Prostate gland (tissue), 2 donors: ENCODE measurements at regions not wholly inside any gene's neighbourhood (a gene's known extent, or its start where the extent isn't known, plus 50 kb on each side); places are given as distances from the start of the nearest gene placed in this dataset.
A peak's percentile ranks its signal among the peaks of the same experiment; 100 is the strongest.

Source experiments
- DNase-seq: peaks from one replicate; pipeline ENCODE4 v3.0.0-alpha.2; 2019; ENCODE audit warnings: low spot score
- H3K27ac ChIP-seq, 2 donors: fragments of 200-600 bp; sonication (generic); 2 replicates each; pipeline ENCODE4 v1.5.1; 2017 to 2019
- H3K27me3 ChIP-seq: fragments of 200-600 bp; sonication (generic); replicated peaks from 2 replicates; pipeline ENCODE4 v1.5.1; 2019; ENCODE audit not compliant: insufficient read depth
- H3K36me3 ChIP-seq, 2 donors: fragments of 200-600 bp; sonication (generic); 1 replicate in 1 of 2; 2 replicates in 1 of 2; pipeline versions ENCODE4 v1.5.1 to v1.8.1; 2017 to 2019
- H3K4me1 ChIP-seq: fragments of 200-600 bp; sonication (generic); replicated peaks from 2 replicates; pipeline ENCODE4 v1.5.1; 2019
- H3K4me3 ChIP-seq, 2 donors: fragments of 200-600 bp; sonication (generic); 2 replicates each; pipeline ENCODE4 v1.5.1; 2017 to 2019
- H3K9me3 ChIP-seq: fragments of 200-600 bp; sonication (generic); 2 replicates; pipeline ENCODE4 v1.5.1; 2017
- CTCF ChIP-seq, 4 experiments: fragments of 200-600 bp in 2 of 4; fragments of 450-650 bp in 2 of 4; sonication (generic) in 2 of 4; IDR thresholded peaks; 1 replicate in 3 of 4; 2 replicates in 1 of 4; pipeline ENCODE4 v1.5.1; 2016 to 2019; ENCODE audit warnings: antibody characterized with exemption in 4 of 4, mild to moderate bottlenecking in 2 of 4, moderate library complexity in 2 of 4
- POLR2A ChIP-seq: fragments of 450-650 bp; IDR thresholded peaks from one replicate; pipeline ENCODE4 v1.6.1; 2016; ENCODE audit warnings: antibody characterized with exemption, mild to moderate bottlenecking
- POLR2AphosphoS5 ChIP-seq: sonication (generic); formaldehyde crosslinking; IDR thresholded peaks from one replicate; pipeline ENCODE4 v1.6.1; 2017; ENCODE audit warnings: antibody characterized with exemption
- WGBS: methylation state at CpG from one replicate; pipeline ENCODE4 v1.1.5; 2018; 5-methylcytosine and 5-hydroxymethylcytosine counted together
- intact Hi-C: fragments of 100-400 bp; cut with DNase I; formaldehyde crosslinking; loops from one replicate; pipeline ENCODE4 v1.14.2; 2022

- Histone ChIP-seq H3K36me3 (no peaks in the 10 kb centered on the region), H3K27me3 (no peaks in the 10 kb centered on the region), H3K4me1 (no peaks in the 10 kb centered on the region), H3K9me3 (no peaks in the 10 kb centered on the region), H3K4me3 (no peak overlapping the region), H3K27ac (no peak overlapping the region)
- WGBS, result 87% methylated on average over 2 of the region's 2 CpGs
- no peak for TF ChIP-seq POLR2AphosphoS5
- intact Hi-C loops, result no loop called here
- no peak for DNase-seq
These were observed 175.8 kb upstream of the ANK3 start for GRCh38 chr10:60565492-60565891.

- no peak overlapping the region for H3K4me3 ChIP-seq
- no peak for DNase-seq
- no peak overlapping the region for H3K27ac ChIP-seq
- intact Hi-C loops, result no loop called here
- H3K36me3 ChIP-seq, result no peaks in the 10 kb centered on the region
- 91% methylated on average over 3 of the region's 3 CpGs for WGBS
- TF ChIP-seq POLR2A (no peak), CTCF (IDR thresholded peaks at IDR 0.05) (no peak), POLR2AphosphoS5 (no peak)
- no peaks in the 10 kb centered on the region for H3K4me1 ChIP-seq
- H3K27me3 ChIP-seq, result no peaks in the 10 kb centered on the region
- H3K9me3 ChIP-seq, result no peaks in the 10 kb centered on the region
These were observed 174.8 kb upstream of the ANK3 start for GRCh38 chr10:60564475-60564874.

GRCh38 chr10:60560451-60560850, 170.8 kb upstream of the ANK3 start:
- TF ChIP-seq POLR2AphosphoS5 (no peak), CTCF (IDR thresholded peaks at IDR 0.05) (no peak), POLR2A (no peak)
- Histone ChIP-seq H3K4me3 (no peak overlapping the region), H3K36me3 (no peaks in the 10 kb centered on the region), H3K9me3 (no peaks in the 10 kb centered on the region), H3K27ac (no peak overlapping the region), H3K4me1 (no peaks in the 10 kb centered on the region), H3K27me3 (no peaks in the 10 kb centered on the region)
- 54% methylated on average over 2 of the region's 2 CpGs for WGBS
- intact Hi-C loops, result no loop called here
- DNase-seq, result no peak

- WGBS, result 72% methylated on average over 5 of the region's 5 CpGs
- H3K4me1 ChIP-seq, result no peaks in the 10 kb centered on the region
- no peak for TF ChIP-seq POLR2A
- no peak for TF ChIP-seq CTCF (IDR thresholded peaks at IDR 0.05)
- no peak for TF ChIP-seq POLR2AphosphoS5
- no peaks in the 10 kb centered on the region for H3K27me3 ChIP-seq
- H3K9me3 ChIP-seq, result no peaks in the 10 kb centered on the region
- intact Hi-C loops, result no loop called here
- no peak overlapping the region for H3K27ac ChIP-seq
- no peaks in the 10 kb centered on the region for H3K36me3 ChIP-seq
- no peak for DNase-seq
- no peak overlapping the region for H3K4me3 ChIP-seq
These were observed 166.0 kb upstream of the ANK3 start for GRCh38 chr10:60555700-60556099.

DNA sequence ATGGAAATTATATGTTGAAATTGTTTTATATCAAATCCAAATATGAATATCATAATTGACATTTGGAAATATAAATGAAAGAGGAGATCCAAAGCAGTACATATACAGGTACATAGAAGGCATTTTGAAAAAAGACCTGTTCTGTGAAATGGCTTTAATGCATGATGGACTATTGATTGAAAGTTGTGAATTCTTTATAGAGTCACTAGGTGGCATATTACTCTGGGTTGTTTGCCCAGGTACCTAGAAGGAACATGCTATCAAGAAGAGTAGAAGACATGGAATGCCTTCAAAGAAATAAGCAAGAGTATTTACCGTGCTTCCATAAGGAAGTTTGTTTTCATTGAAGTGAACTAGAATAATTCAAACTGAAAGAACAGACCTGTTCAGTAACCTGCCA, 160.0 kb upstream of the ANK3 start:
- no peaks in the 10 kb centered on the region for H3K36me3 ChIP-seq
- H3K9me3 ChIP-seq, result no peaks in the 10 kb centered on the region
- no peak overlapping the region for H3K4me3 ChIP-seq
- no peaks in the 10 kb centered on the region for H3K4me1 ChIP-seq
- intact Hi-C loops, result no loop called here
- TF ChIP-seq POLR2A (no peak), CTCF (IDR thresholded peaks at IDR 0.05) (peak in 2 of 4 experiments; percentile 41 to 50)
- 36% methylated on average over 1 of the region's 1 CpG for WGBS
- no peak for DNase-seq
- H3K27me3 ChIP-seq, result no peaks in the 10 kb centered on the region
- no peak overlapping the region for H3K27ac ChIP-seq
